A549 (cell line): ENCODE measurements at regions not wholly inside any gene's neighbourhood (a gene's known extent, or its start where the extent isn't known, plus 50 kb on each side); places are given as distances from the start of the nearest gene placed in this dataset.

ENCODE experiments used
- ATAC-seq, 2 experiments: fragments of 200-7000 bp in 1 of 2; fragments of >200 bp in 1 of 2; cut with Nextera tagmentation in 1 of 2; cut with Tn5 transposase in 1 of 2; 3 replicates each; pipeline versions ENCODE4 v1.8.0 to v1.9.1; 2018 to 2020; ENCODE audit warnings: mild to moderate bottlenecking in 1 of 2, moderate library complexity in 1 of 2
- CTCF ChIA-PET: fragments of 300-600 bp; sonication (Branson Sonifier 250); formaldehyde crosslinking; extraction: SDS; loops from one replicate; lab custom pipeline; 2021; ENCODE audit warnings: antibody characterized with exemption, inconsistent platforms; lab: Yijun Ruan, JAX
- POLR2A ChIA-PET: fragments of 350-600 bp; formaldehyde crosslinking; extraction: SDS; loops from one replicate; lab custom pipeline; 2021; ENCODE audit warnings: antibody characterized with exemption, inconsistent platforms; lab: Yijun Ruan, JAX
- DNase-seq, 2 experiments: peaks; one replicate each; pipeline versions ENCODE4 v3.0.0 to v3.0.0-alpha.2; 2011 to 2016; ENCODE audit warnings: low read depth in 1 of 2, low spot score in 1 of 2
- FAIRE-seq: peaks from 2 replicates; lab custom pipeline; 2011; peaks lifted over from hg19 to GRCh38; lab: Jason Lieb, UNC
- H3K27ac ChIP-seq, 2 experiments: fragments of >200 bp; sonication (Bioruptor Twin); formaldehyde crosslinking; 3 replicates each; pipeline ENCODE4 v1.5.1; 2016 to 2017
- H3K4me1 ChIP-seq: fragments of >200 bp; sonication (Bioruptor Twin); formaldehyde crosslinking; 3 replicates; pipeline ENCODE4 v1.6.1; 2016
- H3K4me2 ChIP-seq: fragments of >200 bp; sonication (Bioruptor Twin); formaldehyde crosslinking; 3 replicates; pipeline ENCODE4 v1.6.1; 2016
- H3K4me3 ChIP-seq: fragments of >200 bp; sonication (Bioruptor Twin); formaldehyde crosslinking; 3 replicates; pipeline ENCODE4 v1.5.1; 2016
- H3K9me3 ChIP-seq: fragments of >200 bp; sonication (Bioruptor Twin); formaldehyde crosslinking; 3 replicates; pipeline ENCODE4 v1.6.1; 2016
- ATOH8 ChIP-seq: fragments of 250-450 bp; sonication (Bioruptor Pico); IDR thresholded peaks from 2 replicates; pipeline ENCODE4 v1.5.0; 2020; ENCODE audit warnings: low read depth, mild to moderate bottlenecking, moderate library complexity
- BCL3 ChIP-seq: fragments of >200 bp; sonication (Bioruptor Twin); formaldehyde crosslinking; IDR thresholded peaks from 3 replicates; pipeline ENCODE4 v1.6.1; 2016
- CBX8 ChIP-seq: fragments of 200-600 bp; sonication (generic); IDR thresholded peaks from 2 replicates; pipeline ENCODE4 v1.6.1; 2016
- CEBPB ChIP-seq, 2 experiments: fragments of >200 bp in 1 of 2; sonication (Bioruptor Twin) in 1 of 2; formaldehyde crosslinking in 1 of 2; IDR thresholded peaks; 2 replicates each; pipeline ENCODE4 v1.6.1; 2012 to 2016
- CHD2 ChIP-seq: fragments of 150-350 bp; IDR thresholded peaks from 2 replicates; pipeline ENCODE4 v1.6.1; 2014; ENCODE audit warnings: low read length; ENCODE audit not compliant: partially characterized antibody
- CHD4 ChIP-seq: fragments of 200-600 bp; sonication (generic); IDR thresholded peaks from 2 replicates; pipeline ENCODE4 v1.6.1; 2016; ENCODE audit warnings: antibody characterized with exemption, mild to moderate bottlenecking, borderline replicate concordance
- EHF ChIP-seq: fragments of 250-450 bp; sonication (Bioruptor Pico); IDR thresholded peaks from 2 replicates; pipeline ENCODE4 v1.5.0; 2020; ENCODE audit warnings: mild to moderate bottlenecking
- ELK1 ChIP-seq: fragments of 150-350 bp; IDR thresholded peaks from 2 replicates; pipeline ENCODE4 v1.6.1; 2014; ENCODE audit warnings: low read depth, mild to moderate bottlenecking, low read length
- EP300 ChIP-seq, 2 experiments: fragments of >200 bp; sonication (Bioruptor Twin); formaldehyde crosslinking; IDR thresholded peaks; 2 replicates in 1 of 2; 3 replicates in 1 of 2; pipeline ENCODE4 v1.6.1; 2016 to 2017
- ESRRA ChIP-seq: fragments of 150-350 bp; IDR thresholded peaks from 2 replicates; pipeline ENCODE4 v1.6.1; 2014; ENCODE audit warnings: mild to moderate bottlenecking, low read length, borderline replicate concordance
- FOSL2 ChIP-seq, 2 experiments: fragments of 450-650 bp in 1 of 2; fragments of >200 bp in 1 of 2; sonication (Bioruptor Twin) in 1 of 2; formaldehyde crosslinking; IDR thresholded peaks; 2 replicates each; pipeline versions ENCODE4 v1.5.0 to v1.6.1; 2016 to 2020; ENCODE audit warnings: mild to moderate bottlenecking in 1 of 2, moderate library complexity in 1 of 2
- FOXS1 ChIP-seq: fragments of 250-450 bp; sonication (Bioruptor Pico); IDR thresholded peaks from 2 replicates; pipeline ENCODE4 v1.5.0; 2020; ENCODE audit warnings: mild to moderate bottlenecking, moderate library complexity
- HDAC2 ChIP-seq: fragments of 200-600 bp; sonication (generic); IDR thresholded peaks from 2 replicates; pipeline ENCODE4 v1.6.1; 2016
- KDM1A ChIP-seq: fragments of 200-600 bp; sonication (generic); IDR thresholded peaks from 2 replicates; pipeline ENCODE4 v1.6.1; 2016; ENCODE audit warnings: low read depth, mild to moderate bottlenecking
- MAFK ChIP-seq: fragments of 450-650 bp; IDR thresholded peaks from 2 replicates; pipeline ENCODE4 v1.6.1; 2014; ENCODE audit not compliant: partially characterized antibody
- MAX ChIP-seq: IDR thresholded peaks from 2 replicates; pipeline ENCODE4 v1.6.1; 2012
- MAZ ChIP-seq: fragments of 150-350 bp; IDR thresholded peaks from 2 replicates; pipeline ENCODE4 v1.6.1; 2014; ENCODE audit warnings: antibody characterized with exemption, low read depth, low read length, borderline replicate concordance
- NPAS2 ChIP-seq: fragments of 250-450 bp; sonication (Bioruptor Pico); IDR thresholded peaks from 2 replicates; pipeline ENCODE4 v1.8.0; 2022; ENCODE audit warnings: mild to moderate bottlenecking, moderate library complexity, borderline replicate concordance
- PHF8 ChIP-seq: fragments of 200-600 bp; sonication (generic); IDR thresholded peaks from 2 replicates; pipeline ENCODE4 v1.6.1; 2016; ENCODE audit warnings: low read depth, mild to moderate bottlenecking, antibody characterized with exemption, moderate library complexity, borderline replicate concordance
- POLR2AphosphoS2 ChIP-seq: conservative IDR thresholded peaks from 2 replicates; pipeline ENCODE4 v1.6.1; 2012; ENCODE audit warnings: low read length, improper control_type of control experiment, inconsistent platforms
- RARB ChIP-seq: fragments of 250-450 bp; sonication (Bioruptor Pico); IDR thresholded peaks from 2 replicates; pipeline ENCODE4 v1.8.0; 2021; ENCODE audit warnings: mild to moderate bottlenecking, moderate library complexity
- REST ChIP-seq: fragments of 200-600 bp; sonication (generic); IDR thresholded peaks from 2 replicates; pipeline ENCODE4 v1.6.1; 2016; ENCODE audit warnings: antibody characterized with exemption, mild to moderate bottlenecking, moderate library complexity
- RFX5 ChIP-seq: fragments of 450-650 bp; IDR thresholded peaks from 2 replicates; pipeline ENCODE4 v1.7.1; 2014; ENCODE audit warnings: antibody characterized with exemption, mild to moderate bottlenecking, moderate library complexity
- SMC3 ChIP-seq: fragments of >200 bp; sonication (Bioruptor Twin); formaldehyde crosslinking; IDR thresholded peaks from 3 replicates; pipeline ENCODE4 v1.6.1; 2018; ENCODE audit warnings: inconsistent platforms
- ZNF302 ChIP-seq: fragments of 250-450 bp; sonication (Bioruptor Pico); IDR thresholded peaks from 2 replicates; pipeline ENCODE4 v1.9.0; 2021; ENCODE audit warnings: inconsistent platforms, mild to moderate bottlenecking, moderate library complexity
- whole genome bisulfite sequencing: methylation state at CpG from one replicate; pipeline ENCODE4 v1.1.6; 2017; ENCODE audit errors: missing lambda C conversion rate; 5-methylcytosine and 5-hydroxymethylcytosine counted together

- ATAC-seq: peak; percentile 65 to 67; a peak in 4 of 6 replicates
- POLR2A ChIA-PET: no interaction called here
- H3K27ac ChIP-seq: no peak overlapping the region
- H3K4me2 ChIP-seq: no peak overlapping the region
- 49% methylated on average over 5 of the region's 5 CpGs for WGBS
- H3K4me3 ChIP-seq: no peak overlapping the region
- FAIRE-seq: no peak
- H3K9me3 ChIP-seq: no peaks in the 10 kb centered on the region
- peak in 1 of 2 experiments; percentile 18 for DNase-seq
- TF ChIP-seq ELK1: no peak
- TF ChIP-seq FOSL2 (IDR thresholded peaks at IDR 0.05): no peak; the same call in 1 of the 2 replicates
- peak; percentile 64 for TF ChIP-seq FOSL2 (CRISPR knock-in tag; IDR thresholded peaks at IDR 0.05)
- no peaks in the 10 kb centered on the region for H3K4me1 ChIP-seq
- CTCF ChIA-PET: interaction anchor here (0.6 to 1.2 kb wide), 5 partner anchors 8 to 366 kb away, joined by 3 read pairs; no protein-coding TSS in a partner anchor
Measured at GRCh38 chr2:56084111-56084901, 99.5 kb upstream of the CCDC85A start.

- Histone ChIP-seq H3K4me3 (no peak overlapping the region), H3K27ac (no peak overlapping the region), H3K4me2 (no peak overlapping the region), H3K4me1 (no peaks in the 10 kb centered on the region), H3K9me3 (no peaks in the 10 kb centered on the region)
- ChIA-PET POLR2A (no interaction called here), CTCF (interaction anchor here (0.6 to 1.0 kb wide), 3 partner anchors 18 to 580 kb away, joined by 3 read pairs; no protein-coding TSS in a partner anchor)
- TF ChIP-seq POLR2AphosphoS2: no peak
- TF ChIP-seq HDAC2: no peak
- no peak for TF ChIP-seq EHF (CRISPR knock-in tag)
- no peak for TF ChIP-seq RARB
- TF ChIP-seq FOSL2 (IDR thresholded peaks at IDR 0.05): no peak
- TF ChIP-seq FOSL2 (CRISPR knock-in tag; IDR thresholded peaks at IDR 0.05): no peak
- no peak for TF ChIP-seq MAFK
- no peak for TF ChIP-seq NPAS2 (CRISPR knock-in tag)
- no peak for DNase-seq
- no peak for ATAC-seq
- 40% methylated on average over 7 of the region's 7 CpGs for WGBS
- FAIRE-seq: no peak
Measured at GRCh38 chr2:56086336-56086735, 97.5 kb upstream of the CCDC85A start.

GRCh38 chr2:56088411-56088810 lies 95.4 kb upstream of the CCDC85A start:
- ChIA-PET POLR2A (no interaction called here), CTCF (interaction anchor here (1.2 to 1.9 kb wide), 3 partner anchors 11 to 370 kb away, joined by 4 to 6 read pairs (median 5); no protein-coding TSS in a partner anchor)
- FAIRE-seq (no peak), ATAC-seq (no peak), DNase-seq (no peak)
- H3K4me2 ChIP-seq: no peak overlapping the region
- WGBS: 24% methylated on average over 4 of the region's 4 CpGs
- TF ChIP-seq MAZ: no peak
- no peak for TF ChIP-seq EP300 (IDR thresholded peaks at IDR 0.05)
- TF ChIP-seq KDM1A: no peak
- TF ChIP-seq RFX5: no peak
- TF ChIP-seq CBX8: no peak
- TF ChIP-seq NPAS2 (CRISPR knock-in tag): no peak
- no peak for TF ChIP-seq CHD2
- no peak for TF ChIP-seq BCL3
- no peak for TF ChIP-seq ESRRA
- no peak for TF ChIP-seq ZNF302 (CRISPR knock-in tag)
- no peak for TF ChIP-seq EHF (CRISPR knock-in tag)
- TF ChIP-seq MAX: no peak
- no peak for TF ChIP-seq REST
- TF ChIP-seq CEBPB (IDR thresholded peaks at IDR 0.05): no peak
- no peak for TF ChIP-seq PHF8
- no peak for TF ChIP-seq CHD4
- no peak for TF ChIP-seq RARB
- no peak for TF ChIP-seq SMC3
- TF ChIP-seq ATOH8 (CRISPR knock-in tag): no peak
- no peak for TF ChIP-seq FOXS1
- H3K4me1 ChIP-seq: no peaks in the 10 kb centered on the region
- H3K27ac ChIP-seq: no peak overlapping the region
- H3K9me3 ChIP-seq: no peaks in the 10 kb centered on the region
- H3K4me3 ChIP-seq: no peak overlapping the region
